AG20443 (cell line): ENCODE measurements at regions not wholly inside any gene's neighbourhood (a gene's known extent, or its start where the extent isn't known, plus 50 kb on each side); places are given as distances from the start of the nearest gene placed in this dataset.

Source experiments
- DNase-seq: peaks from one replicate; pipeline ENCODE4 v3.0.0; 2012; ENCODE audit warnings: low spot score, mixed read lengths

GRCh38 chr11:23679981-23680380 is 816.9 kb upstream of the LUZP2 start:
- DNase-seq: no peak

GRCh38 chr11:23680488-23681230 is 816.2 kb upstream of the LUZP2 start:
- no peak for DNase-seq

- no peak for DNase-seq
Observed at GRCh38 chr11:23684701-23685100, 812.2 kb upstream of the LUZP2 start.

- no peak for DNase-seq
Observed at GRCh38 chr11:23687991-23688390, 808.9 kb upstream of the LUZP2 start.

GRCh38 chr11:23688411-23688810 is 808.4 kb upstream of the LUZP2 start:
- DNase-seq: no peak

- no peak for DNase-seq
Observed at GRCh38 chr11:23688835-23689234, 808.0 kb upstream of the LUZP2 start.

- DNase-seq: no peak
Observed at GRCh38 chr11:23696688-23697415, 800.0 kb upstream of the LUZP2 start.

- DNase-seq: no peak
Observed at GRCh38 chr11:23704183-23704582, 792.7 kb upstream of the LUZP2 start.

- no peak for DNase-seq
Observed at GRCh38 chr11:23711981-23712380, 784.9 kb upstream of the LUZP2 start.

- no peak for DNase-seq
Observed at GRCh38 chr11:23719016-23719415, 777.8 kb upstream of the LUZP2 start.

GRCh38 chr11:23723861-23724260 is 773.0 kb upstream of the LUZP2 start:
- no peak for DNase-seq

GRCh38 chr11:23725752-23726151 is 771.1 kb upstream of the LUZP2 start:
- DNase-seq: peak; percentile 7

GRCh38 chr11:23727387-23727786 is 769.5 kb upstream of the LUZP2 start:
- DNase-seq: no peak

GRCh38 chr11:23727794-23728193 is 769.1 kb upstream of the LUZP2 start:
- peak; percentile 9 for DNase-seq

- DNase-seq: no peak
Observed at GRCh38 chr11:23729088-23729487, 767.8 kb upstream of the LUZP2 start.

- DNase-seq: no peak
Observed at GRCh38 chr11:23730307-23730998, 766.4 kb upstream of the LUZP2 start.

- no peak for DNase-seq
Observed at GRCh38 chr11:23732026-23732425, 764.8 kb upstream of the LUZP2 start.

GRCh38 chr11:23746896-23747295 is 750.0 kb upstream of the LUZP2 start:
- DNase-seq: no peak

- no peak for DNase-seq
Observed at GRCh38 chr11:23749762-23750430, 747.0 kb upstream of the LUZP2 start.

GRCh38 chr11:23751280-23751679 is 745.6 kb upstream of the LUZP2 start:
- no peak for DNase-seq

- no peak for DNase-seq
Observed at GRCh38 chr11:23755076-23755475, 741.8 kb upstream of the LUZP2 start.

GRCh38 chr11:23755769-23756168 is 741.1 kb upstream of the LUZP2 start:
- DNase-seq: no peak
